ENCODE measurements at regions not wholly inside any gene's neighbourhood (a gene's known extent, or its start where the extent isn't known, plus 50 kb on each side); places are given as distances from the start of the nearest gene placed in this dataset.

- 70 to 85% (median 83%) methylated on average over 4 of the region's 4 CpGs for WGBS, 3 donors
- no peak for DNase-seq
- Histone ChIP-seq H3K4me1 (ENCODE audit: control insufficient read depth in 3 of 3, insufficient read depth in 2 of 3, low read depth in 1 of 3, low read length in 2 of 3) (no peaks in the 10 kb centered on the region), H3K4me3 (ENCODE audit: low read depth in 1 of 3, low read length in 3 of 3) (no peak overlapping the region), H3K27ac (ENCODE audit: low read depth in 1 of 3, low read length in 2 of 3) (no peak overlapping the region), H3K9me3 (ENCODE audit: control insufficient read depth in 2 of 2, insufficient read depth in 1 of 2, low read depth in 1 of 2, low read length in 1 of 2) (no peaks in the 10 kb centered on the region), H3K27me3 (ENCODE audit: control insufficient read depth in 3 of 3, insufficient read depth in 3 of 3, low read length in 3 of 3) (no peaks in the 10 kb centered on the region), H3K36me3 (ENCODE audit: control insufficient read depth in 3 of 3, insufficient read depth in 2 of 3, low read depth in 1 of 3, low read length in 3 of 3) (no peaks in the 10 kb centered on the region)
- no peak for FAIRE-seq
These were observed 247.5 kb downstream of the MREG start for GRCh38 chr2:215765729-215766360.

- Histone ChIP-seq H3K4me1 (ENCODE audit: control insufficient read depth in 3 of 3, insufficient read depth in 2 of 3, low read depth in 1 of 3, low read length in 2 of 3) (no peaks in the 10 kb centered on the region), H3K27ac (ENCODE audit: low read depth in 1 of 3, low read length in 2 of 3) (no peak overlapping the region), H3K9me3 (ENCODE audit: control insufficient read depth in 2 of 2, insufficient read depth in 1 of 2, low read depth in 1 of 2, low read length in 1 of 2) (no peaks in the 10 kb centered on the region), H3K36me3 (ENCODE audit: control insufficient read depth in 3 of 3, insufficient read depth in 2 of 3, low read depth in 1 of 3, low read length in 3 of 3) (no peaks in the 10 kb centered on the region), H3K27me3 (ENCODE audit: control insufficient read depth in 3 of 3, insufficient read depth in 3 of 3, low read length in 3 of 3) (no peaks in the 10 kb centered on the region), H3K4me3 (ENCODE audit: low read depth in 1 of 3, low read length in 3 of 3) (no peak overlapping the region)
- DNase-seq (no peak), FAIRE-seq (no peak)
- WGBS, 3 donors = 90 to 93% (median 90%) methylated on average over 1 of the region's 1 CpG
These were observed 248.8 kb downstream of the MREG start for GRCh38 chr2:215764441-215765048.

DNA sequence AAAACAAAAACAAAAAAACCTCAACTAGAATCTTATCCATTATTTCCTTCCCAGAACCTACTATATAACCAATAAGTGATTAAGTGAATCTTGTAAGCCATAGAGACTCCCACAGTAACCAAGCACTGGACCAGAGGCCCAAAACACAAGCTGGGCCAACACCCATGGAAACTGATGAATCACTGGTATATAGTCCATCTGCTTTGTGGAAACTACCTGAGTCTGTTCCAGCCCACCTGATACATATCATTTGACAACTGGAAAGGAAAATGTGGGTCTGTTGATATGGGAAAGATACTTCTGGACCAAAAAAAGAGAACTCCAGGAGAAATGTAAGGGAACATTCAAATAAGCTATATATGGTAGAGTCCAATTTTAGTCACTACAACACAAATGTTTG lies 252.8 kb downstream of the MREG start:
- H3K4me3 ChIP-seq (ENCODE audit: low read depth in 1 of 3, low read length in 3 of 3) = no peak overlapping the region
- H3K9me3 ChIP-seq (ENCODE audit: control insufficient read depth in 2 of 2, insufficient read depth in 1 of 2, low read depth in 1 of 2, low read length in 1 of 2) = no peaks in the 10 kb centered on the region
- FAIRE-seq = no peak
- no peaks in the 10 kb centered on the region for H3K27me3 ChIP-seq (ENCODE audit: control insufficient read depth in 3 of 3, insufficient read depth in 3 of 3, low read length in 3 of 3)
- DNase-seq = no peak
- H3K36me3 ChIP-seq (ENCODE audit: control insufficient read depth in 3 of 3, insufficient read depth in 2 of 3, low read depth in 1 of 3, low read length in 3 of 3) = no peaks in the 10 kb centered on the region
- no peak overlapping the region for H3K27ac ChIP-seq (ENCODE audit: low read depth in 1 of 3, low read length in 2 of 3)
- H3K4me1 ChIP-seq (ENCODE audit: control insufficient read depth in 3 of 3, insufficient read depth in 2 of 3, low read depth in 1 of 3, low read length in 2 of 3) = no peaks in the 10 kb centered on the region

DNA sequence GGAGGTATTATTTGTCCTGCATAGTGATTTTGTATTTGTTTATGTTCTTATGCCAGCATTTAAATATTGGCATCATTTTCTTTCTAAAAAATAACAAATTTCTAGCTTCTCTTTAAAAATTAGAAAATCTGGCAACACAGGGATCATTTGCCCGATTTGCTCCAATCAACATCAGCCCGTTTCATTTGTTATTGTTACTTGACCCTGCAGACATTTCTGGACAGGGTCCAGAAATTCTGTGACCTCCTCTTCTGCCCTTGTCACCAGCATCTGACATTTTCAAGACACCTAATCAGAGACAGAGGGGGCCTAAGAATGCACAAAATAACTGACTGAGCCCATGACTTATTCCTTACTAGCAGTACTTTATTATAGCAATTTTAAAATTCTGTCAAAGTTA lies 253.3 kb downstream of the MREG start:
- Histone ChIP-seq H3K27me3 (ENCODE audit: control insufficient read depth in 3 of 3, insufficient read depth in 3 of 3, low read length in 3 of 3) (no peaks in the 10 kb centered on the region), H3K4me1 (ENCODE audit: control insufficient read depth in 3 of 3, insufficient read depth in 2 of 3, low read depth in 1 of 3, low read length in 2 of 3) (no peaks in the 10 kb centered on the region), H3K4me3 (ENCODE audit: low read depth in 1 of 3, low read length in 3 of 3) (no peak overlapping the region), H3K36me3 (ENCODE audit: control insufficient read depth in 3 of 3, insufficient read depth in 2 of 3, low read depth in 1 of 3, low read length in 3 of 3) (no peaks in the 10 kb centered on the region), H3K27ac (ENCODE audit: low read depth in 1 of 3, low read length in 2 of 3) (no peak overlapping the region), H3K9me3 (ENCODE audit: control insufficient read depth in 2 of 2, insufficient read depth in 1 of 2, low read depth in 1 of 2, low read length in 1 of 2) (no peaks in the 10 kb centered on the region)
- DNase-seq (no peak), FAIRE-seq (no peak)
- 63 to 78% (median 70%) methylated on average over 2 of the region's 2 CpGs for WGBS, 3 donors

- no peak for DNase-seq
- Histone ChIP-seq H3K9me3 (ENCODE audit: control insufficient read depth in 2 of 2, insufficient read depth in 1 of 2, low read depth in 1 of 2, low read length in 1 of 2) (no peaks in the 10 kb centered on the region), H3K27ac (ENCODE audit: low read depth in 1 of 3, low read length in 2 of 3) (no peak overlapping the region), H3K4me1 (ENCODE audit: control insufficient read depth in 3 of 3, insufficient read depth in 2 of 3, low read depth in 1 of 3, low read length in 2 of 3) (no peaks in the 10 kb centered on the region), H3K27me3 (ENCODE audit: control insufficient read depth in 3 of 3, insufficient read depth in 3 of 3, low read length in 3 of 3) (no peaks in the 10 kb centered on the region), H3K36me3 (ENCODE audit: control insufficient read depth in 3 of 3, insufficient read depth in 2 of 3, low read depth in 1 of 3, low read length in 3 of 3) (no peaks in the 10 kb centered on the region), H3K4me3 (ENCODE audit: low read depth in 1 of 3, low read length in 3 of 3) (no peak overlapping the region)
- FAIRE-seq = no peak
- WGBS, 3 donors = 65 to 77% (median 69%) methylated on average over 4 of the region's 4 CpGs
These were observed 254.7 kb downstream of the MREG start for GRCh38 chr2:215758691-215759090.

GRCh38 chr2:215756346-215756730 lies 257.0 kb downstream of the MREG start:
- WGBS, 3 donors = 79 to 87% (median 82%) methylated on average over 2 of the region's 2 CpGs
- no peaks in the 10 kb centered on the region for H3K9me3 ChIP-seq (ENCODE audit: control insufficient read depth in 2 of 2, insufficient read depth in 1 of 2, low read depth in 1 of 2, low read length in 1 of 2)
- H3K4me3 ChIP-seq (ENCODE audit: low read depth in 1 of 3, low read length in 3 of 3) = no peak overlapping the region
- H3K27ac ChIP-seq (ENCODE audit: low read depth in 1 of 3, low read length in 2 of 3) = no peak overlapping the region
- no peak for DNase-seq
- no peak for FAIRE-seq
- no peaks in the 10 kb centered on the region for H3K27me3 ChIP-seq (ENCODE audit: control insufficient read depth in 3 of 3, insufficient read depth in 3 of 3, low read length in 3 of 3)
- H3K36me3 ChIP-seq (ENCODE audit: control insufficient read depth in 3 of 3, insufficient read depth in 2 of 3, low read depth in 1 of 3, low read length in 3 of 3) = no peaks in the 10 kb centered on the region
- no peaks in the 10 kb centered on the region for H3K4me1 ChIP-seq (ENCODE audit: control insufficient read depth in 3 of 3, insufficient read depth in 2 of 3, low read depth in 1 of 3, low read length in 2 of 3)

DNA sequence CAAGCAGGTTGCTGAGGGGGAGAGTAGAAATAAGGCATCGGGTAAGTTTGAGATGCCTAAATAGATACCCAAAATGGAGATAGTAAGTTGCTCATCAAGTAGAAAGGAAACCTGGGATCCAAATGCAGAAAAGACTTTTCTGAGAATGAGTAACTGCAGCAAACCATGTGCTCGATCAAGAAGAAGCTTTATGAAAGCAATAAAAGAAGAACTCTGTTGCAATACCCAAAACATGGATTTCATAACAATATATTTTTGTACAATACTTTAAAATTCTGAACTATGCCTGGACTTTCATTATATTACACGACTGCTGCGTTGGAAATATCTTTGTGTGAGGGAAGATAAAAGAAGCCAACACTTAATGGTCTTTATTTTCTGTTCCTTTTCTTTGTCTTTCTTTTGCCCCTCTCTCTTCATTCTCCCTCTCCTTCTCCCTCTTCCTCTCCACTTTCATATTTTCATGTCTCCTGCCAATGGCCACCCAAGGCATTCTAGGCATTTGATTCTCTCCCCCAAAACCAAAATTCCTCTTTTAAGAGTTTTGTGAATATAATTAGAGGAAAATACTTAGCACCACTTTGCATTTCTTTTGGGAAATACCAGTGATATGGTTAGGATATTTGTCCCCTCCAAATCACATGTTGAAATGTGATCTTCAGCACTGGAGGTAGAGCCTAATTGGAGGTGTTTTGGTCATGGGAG lies 257.6 kb downstream of the MREG start:
- H3K9me3 ChIP-seq (ENCODE audit: control insufficient read depth in 2 of 2, insufficient read depth in 1 of 2, low read depth in 1 of 2, low read length in 1 of 2) = no peaks in the 10 kb centered on the region
- no peaks in the 10 kb centered on the region for H3K36me3 ChIP-seq (ENCODE audit: control insufficient read depth in 3 of 3, insufficient read depth in 2 of 3, low read depth in 1 of 3, low read length in 3 of 3)
- no peaks in the 10 kb centered on the region for H3K4me1 ChIP-seq (ENCODE audit: control insufficient read depth in 3 of 3, insufficient read depth in 2 of 3, low read depth in 1 of 3, low read length in 2 of 3)
- DNase-seq (no peak), FAIRE-seq (no peak)
- no peak overlapping the region for H3K27ac ChIP-seq (ENCODE audit: low read depth in 1 of 3, low read length in 2 of 3)
- WGBS, 3 donors = 77 to 87% (median 85%) methylated on average over 4 of the region's 4 CpGs
- H3K27me3 ChIP-seq (ENCODE audit: control insufficient read depth in 3 of 3, insufficient read depth in 3 of 3, low read length in 3 of 3) = no peaks in the 10 kb centered on the region
- H3K4me3 ChIP-seq (ENCODE audit: low read depth in 1 of 3, low read length in 3 of 3) = no peak overlapping the region

DNA sequence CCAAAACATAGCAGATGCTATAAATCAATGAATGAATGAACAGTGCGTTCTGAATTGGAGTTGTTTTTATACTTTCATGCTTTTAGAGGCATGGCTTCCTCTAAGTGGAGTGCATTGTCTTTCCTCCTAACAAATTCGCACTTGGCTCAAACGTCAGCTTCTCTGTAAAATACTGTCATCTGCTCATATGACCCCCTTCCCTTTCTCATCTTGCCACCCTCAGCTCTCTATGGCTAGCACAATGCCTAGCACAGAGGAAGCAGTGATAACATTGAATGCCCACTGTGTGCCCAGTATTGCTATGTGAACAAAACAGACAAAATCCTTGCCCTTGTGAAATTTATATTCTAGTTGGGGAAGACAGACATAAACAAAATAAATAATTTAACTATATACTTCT lies 258.8 kb downstream of the MREG start:
- no peaks in the 10 kb centered on the region for H3K27me3 ChIP-seq (ENCODE audit: control insufficient read depth in 3 of 3, insufficient read depth in 3 of 3, low read length in 3 of 3)
- no peak overlapping the region for H3K27ac ChIP-seq (ENCODE audit: low read depth in 1 of 3, low read length in 2 of 3)
- DNase-seq (no peak), FAIRE-seq (no peak)
- H3K36me3 ChIP-seq (ENCODE audit: control insufficient read depth in 3 of 3, insufficient read depth in 2 of 3, low read depth in 1 of 3, low read length in 3 of 3) = no peaks in the 10 kb centered on the region
- H3K4me3 ChIP-seq (ENCODE audit: low read depth in 1 of 3, low read length in 3 of 3) = no peak overlapping the region
- H3K4me1 ChIP-seq (ENCODE audit: control insufficient read depth in 3 of 3, insufficient read depth in 2 of 3, low read depth in 1 of 3, low read length in 2 of 3) = no peaks in the 10 kb centered on the region
- H3K9me3 ChIP-seq (ENCODE audit: control insufficient read depth in 2 of 2, insufficient read depth in 1 of 2, low read depth in 1 of 2, low read length in 1 of 2) = no peaks in the 10 kb centered on the region
- WGBS, 3 donors = 63 to 81% (median 69%) methylated on average over 3 of the region's 3 CpGs
